HG03469 (cell line): ENCODE measurements at regions not wholly inside any gene's neighbourhood (a gene's known extent, or its start where the extent isn't known, plus 50 kb on each side); places are given as distances from the start of the nearest gene placed in this dataset.

Experiments
- ATAC-seq: cut with Tn5 transposase; IDR thresholded peaks from one replicate; pipeline ENCODE4 v1.9.1; 2021; ENCODE audit warnings: mild to moderate bottlenecking, moderate library complexity, moderate number of reproducible peaks; ENCODE audit not compliant: unreplicated experiment

- ATAC-seq, result no peak
Measured at GRCh38 chr20:39225978-39226377, 263.8 kb downstream of the DHX35 start.

GRCh38 chr20:39225536-39225935, 263.4 kb downstream of the DHX35 start:
- no peak for ATAC-seq

GRCh38 chr20:39222101-39222500, 260.0 kb downstream of the DHX35 start:
- no peak for ATAC-seq

GRCh38 chr20:39216195-39216594, 254.1 kb downstream of the DHX35 start:
- ATAC-seq, result no peak

GRCh38 chr20:39214828-39215227, 252.7 kb downstream of the DHX35 start:
- ATAC-seq, result no peak

- no peak for ATAC-seq
Measured at GRCh38 chr20:39213476-39214145, 251.5 kb downstream of the DHX35 start.

GRCh38 chr20:39211060-39211748, 249.1 kb downstream of the DHX35 start:
- ATAC-seq, result no peak

GRCh38 chr20:39210341-39211036, 248.3 kb downstream of the DHX35 start:
- ATAC-seq, result no peak

- ATAC-seq, result no peak
Measured at GRCh38 chr20:39206899-39207564, 244.9 kb downstream of the DHX35 start.

GRCh38 chr20:39195582-39196021, 233.5 kb downstream of the DHX35 start:
- no peak for ATAC-seq

GRCh38 chr20:39190666-39191570, 228.8 kb downstream of the DHX35 start:
- ATAC-seq, result no peak

GRCh38 chr20:39188266-39188765, 226.2 kb downstream of the DHX35 start:
- no peak for ATAC-seq

GRCh38 chr20:39181490-39181889, 219.3 kb downstream of the DHX35 start:
- ATAC-seq, result no peak

- no peak for ATAC-seq
Measured at GRCh38 chr20:39176457-39176856, 214.3 kb downstream of the DHX35 start.

GRCh38 chr20:39170896-39171463, 208.8 kb downstream of the DHX35 start:
- no peak for ATAC-seq

- ATAC-seq, result no peak
Measured at GRCh38 chr20:39165099-39165498, 203.0 kb downstream of the DHX35 start.

GRCh38 chr20:39164642-39165041, 202.5 kb downstream of the DHX35 start:
- ATAC-seq, result no peak

- ATAC-seq, result no peak
Measured at GRCh38 chr20:39163993-39164392, 201.8 kb downstream of the DHX35 start.

GRCh38 chr20:39161900-39162299, 199.8 kb downstream of the DHX35 start:
- no peak for ATAC-seq

GRCh38 chr20:39155971-39156370, 193.8 kb downstream of the DHX35 start:
- ATAC-seq, result no peak
